HepG2 (cell line): ENCODE measurements at regions not wholly inside any gene's neighbourhood (a gene's known extent, or its start where the extent isn't known, plus 50 kb on each side); places are given as distances from the start of the nearest gene placed in this dataset.

Experiments
- ATAD3A ChIP-seq: sonication (generic); formaldehyde crosslinking; IDR thresholded peaks from 2 replicates; pipeline ENCODE4 v1.4.0; 2020; ENCODE audit warnings: missing genetic modification reagents
- CBX2 ChIP-seq, 2 experiments: fragments of 200-600 bp in 1 of 2; sonication (generic); formaldehyde crosslinking in 1 of 2; IDR thresholded peaks; 2 replicates each; pipeline versions ENCODE4 v1.7.0 to v1.8.1; 2018 to 2022; ENCODE audit warnings: low read depth in 2 of 2, low read length in 1 of 2, mild to moderate bottlenecking in 1 of 2, missing genetic modification reagents in 1 of 2
- CSRNP2 ChIP-seq: sonication (generic); formaldehyde crosslinking; conservative IDR thresholded peaks from 2 replicates; pipeline ENCODE4 v1.8.0; 2022; ENCODE audit warnings: low read depth, missing genetic modification reagents
- DPF2 ChIP-seq: sonication (generic); formaldehyde crosslinking; IDR thresholded peaks from 2 replicates; pipeline ENCODE4 v1.4.0; 2020; ENCODE audit warnings: mild to moderate bottlenecking, low read depth, missing genetic modification reagents, borderline replicate concordance
- GMEB1 ChIP-seq: sonication (generic); formaldehyde crosslinking; IDR thresholded peaks from 2 replicates; pipeline ENCODE4 v1.5.1; 2020; ENCODE audit warnings: missing genetic modification reagents, mild to moderate bottlenecking, borderline replicate concordance
- HOXA3 ChIP-seq: sonication (generic); formaldehyde crosslinking; IDR thresholded peaks from 2 replicates; pipeline ENCODE4 v1.5.0; 2020; ENCODE audit warnings: missing genetic modification reagents
- ISL2 ChIP-seq: sonication (generic); formaldehyde crosslinking; IDR thresholded peaks from 2 replicates; pipeline ENCODE4 v1.5.0; 2020; ENCODE audit warnings: missing genetic modification reagents
- KLF12 ChIP-seq: sonication (generic); formaldehyde crosslinking; IDR thresholded peaks from 2 replicates; pipeline ENCODE4 v1.4.0; 2020; ENCODE audit warnings: missing genetic modification reagents, borderline replicate concordance
- NPAS2 ChIP-seq: sonication (generic); formaldehyde crosslinking; IDR thresholded peaks from 2 replicates; pipeline ENCODE4 v1.8.0; 2022; ENCODE audit warnings: mild to moderate bottlenecking, missing genetic modification reagents, borderline replicate concordance
- SOX5 ChIP-seq: IDR thresholded peaks from 2 replicates; pipeline ENCODE4 v1.6.1; 2016; ENCODE audit warnings: borderline replicate concordance
- TEAD3 ChIP-seq: optimal IDR thresholded peaks from 2 replicates; pipeline ENCODE3; 2016; ENCODE audit warnings: borderline replicate concordance
- ZBTB39 ChIP-seq: sonication (generic); formaldehyde crosslinking; IDR thresholded peaks from 2 replicates; pipeline ENCODE4 v1.5.0; 2020; ENCODE audit warnings: missing genetic modification reagents
- ZNF7 ChIP-seq: IDR thresholded peaks from 2 replicates; pipeline ENCODE4 v1.6.1; 2016; ENCODE audit warnings: missing biosample characterization, missing genetic modification reagents
- ZNF746 ChIP-seq: sonication (generic); formaldehyde crosslinking; IDR thresholded peaks from 2 replicates; pipeline ENCODE4 v1.8.0; 2022; ENCODE audit warnings: mild to moderate bottlenecking, missing genetic modification reagents
- TF ChIP-seq, protein P1 (sequence below): sonication (generic); formaldehyde crosslinking; IDR thresholded peaks from 2 replicates; pipeline ENCODE4 v1.9.0; 2021; ENCODE audit warnings: mild to moderate bottlenecking, missing genetic modification reagents

DNA sequence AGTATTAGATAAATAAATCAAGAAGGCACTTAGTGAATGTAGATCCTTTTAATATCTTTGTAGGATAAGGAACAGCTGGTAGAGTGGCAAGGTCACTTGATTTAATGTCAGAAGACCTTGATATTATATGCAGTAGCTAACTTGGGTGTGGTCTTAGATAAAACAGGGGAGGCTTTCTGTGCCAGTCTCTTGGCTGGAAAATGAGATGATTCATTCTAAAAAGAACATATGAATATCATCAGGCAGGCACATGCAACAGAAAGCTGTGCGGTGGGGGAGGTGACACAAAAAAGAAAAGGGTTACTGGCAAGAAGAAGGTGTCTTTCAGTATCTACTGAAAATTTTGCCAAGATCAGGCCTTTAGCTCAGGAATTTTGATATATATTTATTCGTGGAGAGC is 931.7 kb upstream of the CELF4 start (continued):
- TF ChIP-seq, protein P1, sequence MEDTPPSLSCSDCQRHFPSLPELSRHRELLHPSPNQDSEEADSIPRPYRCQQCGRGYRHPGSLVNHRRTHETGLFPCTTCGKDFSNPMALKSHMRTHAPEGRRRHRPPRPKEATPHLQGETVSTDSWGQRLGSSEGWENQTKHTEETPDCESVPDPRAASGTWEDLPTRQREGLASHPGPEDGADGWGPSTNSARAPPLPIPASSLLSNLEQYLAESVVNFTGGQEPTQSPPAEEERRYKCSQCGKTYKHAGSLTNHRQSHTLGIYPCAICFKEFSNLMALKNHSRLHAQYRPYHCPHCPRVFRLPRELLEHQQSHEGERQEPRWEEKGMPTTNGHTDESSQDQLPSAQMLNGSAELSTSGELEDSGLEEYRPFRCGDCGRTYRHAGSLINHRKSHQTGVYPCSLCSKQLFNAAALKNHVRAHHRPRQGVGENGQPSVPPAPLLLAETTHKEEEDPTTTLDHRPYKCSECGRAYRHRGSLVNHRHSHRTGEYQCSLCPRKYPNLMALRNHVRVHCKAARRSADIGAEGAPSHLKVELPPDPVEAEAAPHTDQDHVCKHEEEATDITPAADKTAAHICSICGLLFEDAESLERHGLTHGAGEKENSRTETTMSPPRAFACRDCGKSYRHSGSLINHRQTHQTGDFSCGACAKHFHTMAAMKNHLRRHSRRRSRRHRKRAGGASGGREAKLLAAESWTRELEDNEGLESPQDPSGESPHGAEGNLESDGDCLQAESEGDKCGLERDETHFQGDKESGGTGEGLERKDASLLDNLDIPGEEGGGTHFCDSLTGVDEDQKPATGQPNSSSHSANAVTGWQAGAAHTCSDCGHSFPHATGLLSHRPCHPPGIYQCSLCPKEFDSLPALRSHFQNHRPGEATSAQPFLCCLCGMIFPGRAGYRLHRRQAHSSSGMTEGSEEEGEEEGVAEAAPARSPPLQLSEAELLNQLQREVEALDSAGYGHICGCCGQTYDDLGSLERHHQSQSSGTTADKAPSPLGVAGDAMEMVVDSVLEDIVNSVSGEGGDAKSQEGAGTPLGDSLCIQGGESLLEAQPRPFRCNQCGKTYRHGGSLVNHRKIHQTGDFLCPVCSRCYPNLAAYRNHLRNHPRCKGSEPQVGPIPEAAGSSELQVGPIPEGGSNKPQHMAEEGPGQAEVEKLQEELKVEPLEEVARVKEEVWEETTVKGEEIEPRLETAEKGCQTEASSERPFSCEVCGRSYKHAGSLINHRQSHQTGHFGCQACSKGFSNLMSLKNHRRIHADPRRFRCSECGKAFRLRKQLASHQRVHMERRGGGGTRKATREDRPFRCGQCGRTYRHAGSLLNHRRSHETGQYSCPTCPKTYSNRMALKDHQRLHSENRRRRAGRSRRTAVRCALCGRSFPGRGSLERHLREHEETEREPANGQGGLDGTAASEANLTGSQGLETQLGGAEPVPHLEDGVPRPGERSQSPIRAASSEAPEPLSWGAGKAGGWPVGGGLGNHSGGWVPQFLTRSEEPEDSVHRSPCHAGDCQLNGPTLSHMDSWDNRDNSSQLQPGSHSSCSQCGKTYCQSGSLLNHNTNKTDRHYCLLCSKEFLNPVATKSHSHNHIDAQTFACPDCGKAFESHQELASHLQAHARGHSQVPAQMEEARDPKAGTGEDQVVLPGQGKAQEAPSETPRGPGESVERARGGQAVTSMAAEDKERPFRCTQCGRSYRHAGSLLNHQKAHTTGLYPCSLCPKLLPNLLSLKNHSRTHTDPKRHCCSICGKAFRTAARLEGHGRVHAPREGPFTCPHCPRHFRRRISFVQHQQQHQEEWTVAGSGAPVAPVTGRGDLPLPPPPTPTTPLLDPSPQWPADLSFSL (CRISPR knock-in tag): no peak
- TF ChIP-seq ZNF7 (CRISPR knock-in tag): no peak
- TF ChIP-seq DPF2 (CRISPR knock-in tag): no peak
- TF ChIP-seq NPAS2: no peak
- TF ChIP-seq ZBTB39: no peak
- TF ChIP-seq CBX2 (IDR thresholded peaks at IDR 0.05; ENCODE audit: low read depth, low read length): no peak
- no peak for TF ChIP-seq CBX2 (CRISPR knock-in tag; IDR thresholded peaks at IDR 0.05; ENCODE audit: low read depth)
- no peak for TF ChIP-seq ATAD3A (CRISPR knock-in tag)
- TF ChIP-seq ISL2 (CRISPR knock-in tag): no peak
- no peak for TF ChIP-seq CSRNP2 (CRISPR knock-in tag)
- no peak for TF ChIP-seq HOXA3 (CRISPR knock-in tag)
- no peak for TF ChIP-seq TEAD3
- TF ChIP-seq KLF12: no peak
- TF ChIP-seq GMEB1 (CRISPR knock-in tag): no peak
- no peak for TF ChIP-seq ZNF746
- no peak for TF ChIP-seq SOX5
